ENCODE measurements at regions not wholly inside any gene's neighbourhood (a gene's known extent, or its start where the extent isn't known, plus 50 kb on each side); places are given as distances from the start of the nearest gene placed in this dataset.

DNA sequence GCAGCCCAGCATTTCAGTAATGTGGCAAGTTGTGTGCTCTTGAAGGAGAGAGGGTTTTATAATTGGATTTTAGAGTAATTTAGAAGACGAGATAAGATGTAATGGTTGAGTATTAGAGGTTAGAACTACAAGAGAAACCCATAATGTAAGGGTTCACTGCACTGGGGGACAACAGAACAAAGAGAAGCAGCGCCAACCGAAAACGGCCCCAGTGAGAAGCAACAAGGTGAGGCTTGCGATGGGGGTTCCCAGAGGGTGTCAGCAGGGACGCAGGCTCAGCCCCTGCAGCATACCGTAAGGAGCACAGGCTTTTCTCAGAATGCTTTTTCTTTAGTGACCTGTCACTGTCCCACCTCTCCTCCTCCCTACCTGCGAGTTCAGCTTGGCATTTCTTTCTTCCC, 183.9 kb upstream of the ETAA1 start:
- Histone ChIP-seq H4K20me1 (ENCODE audit: insufficient read depth) (no peaks in the 10 kb centered on the region), H3K4me1 (replicated peaks; ENCODE audit: insufficient read depth) (no peaks in the 10 kb centered on the region), H3K27me3 (ENCODE audit: insufficient read depth, low read depth) (no peaks in the 10 kb centered on the region), H3K9me2 (ENCODE audit: insufficient read depth) (no peaks in the 10 kb centered on the region), H3K9me3 (ENCODE audit: insufficient read depth, low read depth) (no peaks in the 10 kb centered on the region), H3K4me2 (no peak overlapping the region), H2AFZ (no peak overlapping the region), H3K4me3 (no peak overlapping the region), H3F3A (ENCODE audit: insufficient read depth, low read depth) (no peaks in the 10 kb centered on the region), H3K36me3 (ENCODE audit: low read depth) (no peaks in the 10 kb centered on the region), H3K27ac (no peak overlapping the region), H3K79me2 (ENCODE audit: low read depth) (no peaks in the 10 kb centered on the region)
- no TSS peak for BruUV-seq (replicated peaks)
- intact Hi-C loops (cut with micrococcal nuclease; ENCODE audit: unreplicated experiment): no loop called here
- TF ChIP-seq EZH2 (IDR thresholded peaks at IDR 0.05; ENCODE audit: low read depth): no peak
- TF ChIP-seq, protein P1, sequence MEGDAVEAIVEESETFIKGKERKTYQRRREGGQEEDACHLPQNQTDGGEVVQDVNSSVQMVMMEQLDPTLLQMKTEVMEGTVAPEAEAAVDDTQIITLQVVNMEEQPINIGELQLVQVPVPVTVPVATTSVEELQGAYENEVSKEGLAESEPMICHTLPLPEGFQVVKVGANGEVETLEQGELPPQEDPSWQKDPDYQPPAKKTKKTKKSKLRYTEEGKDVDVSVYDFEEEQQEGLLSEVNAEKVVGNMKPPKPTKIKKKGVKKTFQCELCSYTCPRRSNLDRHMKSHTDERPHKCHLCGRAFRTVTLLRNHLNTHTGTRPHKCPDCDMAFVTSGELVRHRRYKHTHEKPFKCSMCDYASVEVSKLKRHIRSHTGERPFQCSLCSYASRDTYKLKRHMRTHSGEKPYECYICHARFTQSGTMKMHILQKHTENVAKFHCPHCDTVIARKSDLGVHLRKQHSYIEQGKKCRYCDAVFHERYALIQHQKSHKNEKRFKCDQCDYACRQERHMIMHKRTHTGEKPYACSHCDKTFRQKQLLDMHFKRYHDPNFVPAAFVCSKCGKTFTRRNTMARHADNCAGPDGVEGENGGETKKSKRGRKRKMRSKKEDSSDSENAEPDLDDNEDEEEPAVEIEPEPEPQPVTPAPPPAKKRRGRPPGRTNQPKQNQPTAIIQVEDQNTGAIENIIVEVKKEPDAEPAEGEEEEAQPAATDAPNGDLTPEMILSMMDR (conservative IDR thresholded peaks at IDR 0.05): no peak
- POLR2A ChIA-PET (ENCODE audit: unreplicated experiment): no interaction called here
- no peak for DNase-seq
- CTCF ChIA-PET: no interaction called here

- intact Hi-C loops (cut with micrococcal nuclease; ENCODE audit: unreplicated experiment): no loop called here
- no peak for TF ChIP-seq EZH2 (IDR thresholded peaks at IDR 0.05; ENCODE audit: low read depth)
- TF ChIP-seq, protein P1 (conservative IDR thresholded peaks at IDR 0.05): no peak
- H3K9me2 ChIP-seq (ENCODE audit: insufficient read depth): no peaks in the 10 kb centered on the region
- no peak overlapping the region for H2AFZ ChIP-seq
- ChIA-PET CTCF (no interaction called here), POLR2A (ENCODE audit: unreplicated experiment) (no interaction called here)
- no peaks in the 10 kb centered on the region for H3F3A ChIP-seq (ENCODE audit: insufficient read depth, low read depth)
- H3K4me1 ChIP-seq (replicated peaks; ENCODE audit: insufficient read depth): no peaks in the 10 kb centered on the region
- no peaks in the 10 kb centered on the region for H3K27me3 ChIP-seq (ENCODE audit: insufficient read depth, low read depth)
- no peak for DNase-seq
- H3K4me2 ChIP-seq: no peak overlapping the region
- H3K27ac ChIP-seq: no peak overlapping the region
- no peaks in the 10 kb centered on the region for H3K36me3 ChIP-seq (ENCODE audit: low read depth)
- no peak overlapping the region for H3K4me3 ChIP-seq
- H3K79me2 ChIP-seq (ENCODE audit: low read depth): no peaks in the 10 kb centered on the region
- BruUV-seq (replicated peaks): no TSS peak
- no peaks in the 10 kb centered on the region for H4K20me1 ChIP-seq (ENCODE audit: insufficient read depth)
- no peaks in the 10 kb centered on the region for H3K9me3 ChIP-seq (ENCODE audit: insufficient read depth, low read depth)
Measured at GRCh38 chr2:67213677-67214402, 183.3 kb upstream of the ETAA1 start.

GRCh38 chr2:67214585-67215185, 182.4 kb upstream of the ETAA1 start:
- Histone ChIP-seq H3K4me1 (replicated peaks; ENCODE audit: insufficient read depth) (no peaks in the 10 kb centered on the region), H3K27me3 (ENCODE audit: insufficient read depth, low read depth) (no peaks in the 10 kb centered on the region), H3K9me3 (ENCODE audit: insufficient read depth, low read depth) (no peaks in the 10 kb centered on the region), H3K27ac (no peak overlapping the region), H2AFZ (no peak overlapping the region), H3K4me2 (no peak overlapping the region), H3F3A (ENCODE audit: insufficient read depth, low read depth) (no peaks in the 10 kb centered on the region), H3K9me2 (ENCODE audit: insufficient read depth) (no peaks in the 10 kb centered on the region), H4K20me1 (ENCODE audit: insufficient read depth) (no peaks in the 10 kb centered on the region), H3K4me3 (no peak overlapping the region), H3K36me3 (ENCODE audit: low read depth) (no peaks in the 10 kb centered on the region), H3K79me2 (ENCODE audit: low read depth) (no peaks in the 10 kb centered on the region)
- no TSS peak for BruUV-seq (replicated peaks)
- CTCF ChIA-PET: no interaction called here
- TF ChIP-seq EZH2 (IDR thresholded peaks at IDR 0.05; ENCODE audit: low read depth): no peak
- TF ChIP-seq, protein P1 (conservative IDR thresholded peaks at IDR 0.05): no peak
- DNase-seq: no peak
- POLR2A ChIA-PET (ENCODE audit: unreplicated experiment): no interaction called here
- intact Hi-C loops (cut with micrococcal nuclease; ENCODE audit: unreplicated experiment): no loop called here
